HEK293 (cell line): ENCODE measurements at regions not wholly inside any gene's neighbourhood (a gene's known extent, or its start where the extent isn't known, plus 50 kb on each side); places are given as distances from the start of the nearest gene placed in this dataset.

Experiments
- CTCF ChIA-PET: fragments of 350-600 bp; formaldehyde crosslinking; extraction: SDS; loops from one replicate; lab custom pipeline; 2021; ENCODE audit warnings: antibody characterized with exemption; lab: Yijun Ruan, JAX
- POLR2A ChIA-PET: fragments of 300-600 bp; formaldehyde crosslinking; extraction: SDS; loops from one replicate; lab custom pipeline; 2020; ENCODE audit warnings: antibody characterized with exemption, inconsistent platforms; lab: Yijun Ruan, JAX
- H3K27ac ChIP-seq: fragments of 200-500 bp; sonication (Bioruptor generic); 2 replicates; pipeline ENCODE4 v1.5.1; 2014; ENCODE audit warnings: low read depth, low read length, control low read depth, inconsistent platforms; ENCODE audit errors: extremely low read depth
- H3K36me3 ChIP-seq, 2 experiments: fragments of 200-500 bp in 1 of 2; sonication (Bioruptor generic) in 1 of 2; 1 replicate in 1 of 2; 2 replicates in 1 of 2; pipeline ENCODE4 v1.5.1; 2014 to 2017; ENCODE audit warnings: inconsistent platforms in 2 of 2, low read length in 2 of 2; ENCODE audit not compliant: control insufficient read depth in 2 of 2, insufficient read depth in 1 of 2
- H3K4me1 ChIP-seq: fragments of 200-500 bp; sonication (Bioruptor generic); 2 replicates; pipeline ENCODE4 v1.5.1; 2014; ENCODE audit warnings: mild to moderate bottlenecking, low read length, inconsistent platforms; ENCODE audit not compliant: control insufficient read depth, insufficient read depth
- H3K4me3 ChIP-seq: 2 replicates; pipeline ENCODE4 v1.5.1; 2011; ENCODE audit warnings: low read depth, mild to moderate bottlenecking, control low read depth, low read length, moderate library complexity
- H3K9me3 ChIP-seq: fragments of 200-500 bp; sonication (Bioruptor generic); 2 replicates; pipeline ENCODE4 v1.5.1; 2014; ENCODE audit warnings: low read depth, low read length, inconsistent platforms; ENCODE audit not compliant: control insufficient read depth, insufficient read depth
- ATF2 ChIP-seq: fragments of 450-650 bp; formaldehyde crosslinking; IDR thresholded peaks from 2 replicates; pipeline ENCODE4 v1.5.1; 2016; ENCODE audit warnings: missing biosample characterization, missing genetic modification characterization, low read depth
- BCL6B ChIP-seq: fragments of 450-650 bp; formaldehyde crosslinking; IDR thresholded peaks from 2 replicates; pipeline ENCODE4 v1.5.1; 2017; ENCODE audit warnings: missing biosample characterization, missing genetic modification characterization
- GLIS2 ChIP-seq: fragments of 450-650 bp; formaldehyde crosslinking; IDR thresholded peaks from 2 replicates; pipeline ENCODE4 v1.5.1; 2016; ENCODE audit warnings: missing biosample characterization, missing genetic modification characterization
- HOXA7 ChIP-seq: sonication (generic); formaldehyde crosslinking; IDR thresholded peaks from 2 replicates; pipeline ENCODE4 v1.8.1; 2022; ENCODE audit warnings: missing genetic modification reagents, borderline replicate concordance
- KLF9 ChIP-seq: fragments of 450-650 bp; formaldehyde crosslinking; IDR thresholded peaks from 2 replicates; pipeline ENCODE4 v1.5.1; 2016; ENCODE audit warnings: missing biosample characterization, missing genetic modification characterization, low read depth
- PRDM1 ChIP-seq: fragments of 450-650 bp; formaldehyde crosslinking; IDR thresholded peaks from 2 replicates; pipeline ENCODE4; 2016; ENCODE audit warnings: missing biosample characterization, missing genetic modification characterization
- TCF7L2 ChIP-seq: IDR thresholded peaks from 2 replicates; pipeline ENCODE4 v1.6.1; 2011; ENCODE audit warnings: low read depth, mild to moderate bottlenecking, inconsistent platforms, low read length, moderate library complexity, borderline replicate concordance
- YY1 ChIP-seq: fragments of 450-650 bp; formaldehyde crosslinking; IDR thresholded peaks from 2 replicates; pipeline ENCODE4 v1.5.1; 2018; ENCODE audit warnings: missing biosample characterization, missing genetic modification characterization
- YY2 ChIP-seq: fragments of 450-650 bp; formaldehyde crosslinking; IDR thresholded peaks from 2 replicates; pipeline ENCODE4 v1.5.1; 2016; ENCODE audit warnings: missing biosample characterization, missing genetic modification characterization
- ZBTB10 ChIP-seq: fragments of 450-650 bp; formaldehyde crosslinking; IDR thresholded peaks from 2 replicates; pipeline ENCODE4 v1.5.1; 2016; ENCODE audit warnings: missing biosample characterization, missing genetic modification characterization
- ZNF140 ChIP-seq: fragments of 450-650 bp; formaldehyde crosslinking; IDR thresholded peaks from 2 replicates; pipeline ENCODE4 v1.5.1; 2016; ENCODE audit warnings: missing biosample characterization, missing genetic modification characterization
- ZNF157 ChIP-seq: fragments of 450-650 bp; formaldehyde crosslinking; IDR thresholded peaks from 2 replicates; pipeline ENCODE4 v1.5.1; 2016; ENCODE audit warnings: missing biosample characterization, missing genetic modification characterization
- ZNF292 ChIP-seq: fragments of 450-650 bp; formaldehyde crosslinking; IDR thresholded peaks from 2 replicates; pipeline ENCODE4 v1.5.1; 2016; ENCODE audit warnings: low read depth, missing biosample characterization, missing genetic modification characterization, borderline replicate concordance
- ZNF324 ChIP-seq: fragments of 450-650 bp; formaldehyde crosslinking; IDR thresholded peaks from 2 replicates; pipeline ENCODE4 v1.5.1; 2016; ENCODE audit warnings: missing biosample characterization, missing genetic modification characterization
- ZNF37A ChIP-seq: fragments of 450-650 bp; IDR thresholded peaks from 2 replicates; pipeline ENCODE4 v1.5.1; 2018; ENCODE audit warnings: missing biosample characterization, missing genetic modification characterization
- ZNF548 ChIP-seq: fragments of 450-650 bp; formaldehyde crosslinking; IDR thresholded peaks from 2 replicates; pipeline ENCODE4 v1.5.1; 2016; ENCODE audit warnings: missing biosample characterization, missing genetic modification characterization
- ZNF610 ChIP-seq: fragments of 450-650 bp; formaldehyde crosslinking; IDR thresholded peaks from 2 replicates; pipeline ENCODE4 v1.5.1; 2016; ENCODE audit warnings: missing biosample characterization, missing genetic modification characterization, borderline replicate concordance
- ZNF621 ChIP-seq: fragments of 450-650 bp; formaldehyde crosslinking; IDR thresholded peaks from 2 replicates; pipeline ENCODE4 v1.5.1; 2017; ENCODE audit warnings: missing biosample characterization, missing genetic modification characterization
- ZNF645 ChIP-seq: fragments of 450-650 bp; formaldehyde crosslinking; IDR thresholded peaks from 2 replicates; pipeline ENCODE4; 2016; ENCODE audit warnings: missing biosample characterization, missing genetic modification characterization
- ZNF664 ChIP-seq: fragments of 450-650 bp; formaldehyde crosslinking; IDR thresholded peaks from 2 replicates; pipeline ENCODE4 v1.5.1; 2016; ENCODE audit warnings: missing biosample characterization, missing genetic modification characterization
- ZNF677 ChIP-seq: fragments of 450-650 bp; IDR thresholded peaks from 2 replicates; pipeline ENCODE4 v1.5.0; 2018; ENCODE audit warnings: missing biosample characterization, mild to moderate bottlenecking, missing genetic modification characterization, moderate library complexity
- ZNF830 ChIP-seq: fragments of 450-650 bp; IDR thresholded peaks from 2 replicates; pipeline ENCODE4 v1.5.0; 2018; ENCODE audit warnings: missing biosample characterization, missing genetic modification characterization, low read depth, mild to moderate bottlenecking, moderate library complexity

- POLR2A ChIA-PET = no interaction called here
- H3K9me3 ChIP-seq = no peaks in the 10 kb centered on the region
- no peaks in the 10 kb centered on the region for H3K36me3 ChIP-seq
- H3K27ac ChIP-seq = no peak overlapping the region
- CTCF ChIA-PET = no interaction called here
- no peak for TF ChIP-seq ZNF140 (tag by site-specific recombination)
- no peak overlapping the region for H3K4me3 ChIP-seq
- H3K4me1 ChIP-seq = no peaks in the 10 kb centered on the region
Measured at GRCh38 chr1:102252731-102253505, 256.2 kb upstream of the OLFM3 start.

- POLR2A ChIA-PET = no interaction called here
- H3K9me3 ChIP-seq = no peaks in the 10 kb centered on the region
- no peaks in the 10 kb centered on the region for H3K4me1 ChIP-seq
- no peaks in the 10 kb centered on the region for H3K36me3 ChIP-seq
- TF ChIP-seq ZNF677 (no peak), YY2 (tag by site-specific recombination) (no peak)
- H3K27ac ChIP-seq = no peak overlapping the region
- CTCF ChIA-PET = no interaction called here
- H3K4me3 ChIP-seq = no peak overlapping the region
Measured at GRCh38 chr1:102241431-102242338, 245.0 kb upstream of the OLFM3 start.

GRCh38 chr1:102239247-102239646 lies 242.5 kb upstream of the OLFM3 start:
- no peak overlapping the region for H3K4me3 ChIP-seq
- no peaks in the 10 kb centered on the region for H3K36me3 ChIP-seq
- H3K9me3 ChIP-seq = no peaks in the 10 kb centered on the region
- ChIA-PET CTCF (no interaction called here), POLR2A (no interaction called here)
- H3K27ac ChIP-seq = no peak overlapping the region
- TF ChIP-seq ZNF610 (tag by site-specific recombination) = no peak
- TF ChIP-seq TCF7L2 = no peak
- no peak for TF ChIP-seq ZNF157
- TF ChIP-seq ZNF645 = no peak
- no peak for TF ChIP-seq YY1 (tag by site-specific recombination)
- no peak for TF ChIP-seq ZNF37A (tag by site-specific recombination)
- no peak for TF ChIP-seq PRDM1 (tag by site-specific recombination)
- TF ChIP-seq ZNF292 (tag by site-specific recombination) = no peak
- no peak for TF ChIP-seq GLIS2
- TF ChIP-seq ATF2 (tag by site-specific recombination) = no peak
- no peak for TF ChIP-seq ZNF830 (tag by site-specific recombination)
- TF ChIP-seq ZNF621 (tag by site-specific recombination) = no peak
- TF ChIP-seq ZNF324 (tag by site-specific recombination) = no peak
- no peak for TF ChIP-seq BCL6B (tag by site-specific recombination)
- TF ChIP-seq ZNF548 = no peak
- TF ChIP-seq KLF9 (tag by site-specific recombination) = no peak
- no peak for TF ChIP-seq ZNF664 (tag by site-specific recombination)
- no peak for TF ChIP-seq HOXA7 (CRISPR knock-in tag)
- no peak for TF ChIP-seq ZBTB10
- no peaks in the 10 kb centered on the region for H3K4me1 ChIP-seq
